ENCODE measurements at regions not wholly inside any gene's neighbourhood (a gene's known extent, or its start where the extent isn't known, plus 50 kb on each side); places are given as distances from the start of the nearest gene placed in this dataset.

GRCh38 chr13:52947921-52948373 is 80.7 kb upstream of the OLFM4 start:
- no peak for TF ChIP-seq CTCF (conservative IDR thresholded peaks at IDR 0.05; ENCODE audit: low read depth)
- POLR2A ChIA-PET (ENCODE audit: low non-redundant PET) = no interaction called here
- H3K27ac ChIP-seq = no peak overlapping the region
- CTCF ChIA-PET = no interaction called here
- DNase-seq (ENCODE audit: low spot score) = no peak

- no peak for TF ChIP-seq CTCF (conservative IDR thresholded peaks at IDR 0.05; ENCODE audit: low read depth)
- CTCF ChIA-PET = no interaction called here
- H3K27ac ChIP-seq = no peak overlapping the region
- POLR2A ChIA-PET (ENCODE audit: low non-redundant PET) = no interaction called here
- no peak for DNase-seq (ENCODE audit: low spot score)
These were observed 83.3 kb upstream of the OLFM4 start for GRCh38 chr13:52945348-52945747.

- TF ChIP-seq CTCF (conservative IDR thresholded peaks at IDR 0.05; ENCODE audit: low read depth) = no peak
- ChIA-PET CTCF (no interaction called here), POLR2A (ENCODE audit: low non-redundant PET) (no interaction called here)
- H3K27ac ChIP-seq = no peak overlapping the region
- DNase-seq (ENCODE audit: low spot score) = no peak
These were observed 83.9 kb upstream of the OLFM4 start for GRCh38 chr13:52944697-52945096.

- no peak for TF ChIP-seq CTCF (conservative IDR thresholded peaks at IDR 0.05; ENCODE audit: low read depth)
- DNase-seq (ENCODE audit: low spot score) = no peak
- POLR2A ChIA-PET (ENCODE audit: low non-redundant PET) = no interaction called here
- H3K27ac ChIP-seq = no peak overlapping the region
- CTCF ChIA-PET = interaction anchor here (0.6 kb wide), 1 partner anchor 43 kb away, joined by 3 read pairs; no protein-coding TSS in a partner anchor
These were observed 89.6 kb upstream of the PCDH8 start for GRCh38 chr13:52938065-52938464.

- CTCF ChIA-PET = no interaction called here
- no peak for TF ChIP-seq CTCF (conservative IDR thresholded peaks at IDR 0.05; ENCODE audit: low read depth)
- DNase-seq (ENCODE audit: low spot score) = no peak
- no peak overlapping the region for H3K27ac ChIP-seq
- POLR2A ChIA-PET (ENCODE audit: low non-redundant PET) = no interaction called here
These were observed 88.4 kb upstream of the PCDH8 start for GRCh38 chr13:52936806-52937205.

- no peak overlapping the region for H3K27ac ChIP-seq
- ChIA-PET CTCF (interaction anchor here (1.1 kb wide), 1 partner anchor 34 kb away, joined by 3 read pairs; no protein-coding TSS in a partner anchor), POLR2A (ENCODE audit: low non-redundant PET) (no interaction called here)
- no peak for TF ChIP-seq CTCF (conservative IDR thresholded peaks at IDR 0.05; ENCODE audit: low read depth)
- no peak for DNase-seq (ENCODE audit: low spot score)
These were observed 85.8 kb upstream of the PCDH8 start for GRCh38 chr13:52934258-52934657.

All from RWPE1 (cell line).